HT-29 (cell line): ENCODE measurements at regions not wholly inside any gene's neighbourhood (a gene's known extent, or its start where the extent isn't known, plus 50 kb on each side); places are given as distances from the start of the nearest gene placed in this dataset.
"Not testable (repeated sequence)": the region's sequence is repeated elsewhere in the genome, so short reads cannot be mapped to it uniquely, and the experiment has no call there.

Experiments used
- DNase-seq: peaks from one replicate; pipeline ENCODE4 v3.0.0-alpha.2; 2015; ENCODE audit warnings: low spot score

DNA sequence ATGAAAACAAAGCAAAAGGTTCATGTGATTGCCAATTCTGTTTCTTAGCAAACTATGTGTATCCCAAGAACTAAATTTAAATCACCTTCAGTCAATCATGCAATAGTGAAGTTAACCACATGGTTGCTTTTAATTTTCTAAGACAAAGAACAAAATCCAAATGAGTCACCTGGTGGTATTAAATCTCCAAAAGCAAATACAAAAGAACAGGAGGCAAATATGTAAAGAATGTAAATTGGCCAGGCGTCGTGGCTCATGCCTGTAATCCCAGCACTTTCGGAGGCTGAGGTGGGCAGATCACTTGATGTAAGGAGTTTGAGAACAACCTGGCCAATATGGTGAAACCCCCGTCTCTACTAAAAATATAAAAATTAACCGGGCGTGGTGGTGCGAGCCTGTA, 54.2 kb upstream of the PIK3R4 start:
- no peak for DNase-seq

DNA sequence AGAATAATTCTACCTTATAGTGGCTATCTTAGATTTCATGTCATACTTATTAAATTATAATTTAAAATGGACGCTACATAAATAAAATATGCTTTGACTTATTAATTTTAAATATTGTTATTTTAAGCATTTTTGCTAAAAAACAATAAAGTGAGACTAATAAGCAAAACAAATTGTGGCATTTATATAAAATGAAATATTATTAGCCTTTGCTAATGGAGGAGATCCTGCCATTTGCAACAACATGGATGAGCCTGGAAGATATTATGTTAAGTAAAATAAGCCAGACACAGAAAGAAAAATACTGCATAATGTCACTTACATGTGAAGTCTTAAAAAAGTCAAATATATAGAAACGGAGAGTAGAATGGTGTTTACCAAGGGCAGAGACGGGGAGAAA, 54.8 kb upstream of the PIK3R4 start:
- no peak for DNase-seq

DNA sequence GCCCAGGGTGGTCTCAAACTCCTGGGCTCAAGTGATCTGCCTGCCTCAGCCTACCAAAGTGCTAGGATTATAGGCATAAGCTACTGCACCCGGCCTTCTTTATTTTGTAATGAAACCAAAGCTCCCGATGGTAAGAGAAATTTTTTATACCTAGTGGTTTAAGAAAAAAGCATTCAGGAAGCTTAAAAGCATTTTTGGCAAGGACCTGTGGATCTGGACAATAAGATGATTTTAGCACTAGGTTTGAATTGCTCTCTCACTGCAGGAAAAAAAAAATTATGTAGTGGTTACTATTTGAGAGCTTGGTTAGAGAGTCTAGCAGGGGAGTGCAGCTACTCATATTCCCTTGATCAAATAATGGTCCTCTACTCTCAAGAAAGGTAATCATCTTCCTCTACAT, 64.9 kb upstream of the PIK3R4 start:
- DNase-seq: no peak

DNA sequence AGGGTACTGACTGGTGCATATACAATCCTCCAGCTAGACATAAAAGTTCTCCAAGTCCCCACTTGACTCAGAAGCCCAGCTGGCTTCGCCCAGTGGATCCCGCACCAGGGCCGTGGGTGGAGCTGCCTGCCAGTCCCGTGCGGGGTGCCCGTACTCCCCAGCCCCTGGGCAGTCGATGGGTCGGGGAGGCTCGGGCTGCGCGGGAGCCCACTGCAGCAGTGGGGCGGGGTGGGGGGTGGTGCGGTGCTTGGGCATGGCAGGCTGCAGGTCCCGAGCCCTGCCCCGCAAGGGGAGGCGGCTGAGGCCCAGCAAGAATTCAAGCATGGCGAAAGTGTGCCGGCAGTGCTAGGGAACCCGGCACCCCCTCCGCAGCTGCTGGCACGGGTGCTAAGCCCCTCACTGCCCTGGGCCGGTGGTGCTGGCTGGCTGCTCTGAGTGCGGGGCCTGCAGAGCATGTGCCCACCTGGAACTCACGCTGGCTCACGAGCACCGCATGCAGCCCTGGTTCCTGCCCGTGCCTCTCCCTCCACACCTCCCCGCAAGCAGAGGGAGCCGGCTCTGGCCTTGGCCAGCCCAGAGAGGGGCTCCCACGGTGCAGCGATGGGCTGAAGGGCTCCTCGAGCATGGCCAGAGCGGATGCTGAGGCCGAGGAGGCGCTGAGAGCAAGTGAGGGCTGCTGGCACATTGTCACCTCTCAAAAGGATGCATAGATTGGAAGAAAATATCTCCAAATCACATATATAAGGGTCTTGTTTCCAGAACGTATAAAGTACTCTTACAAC, 68.3 kb upstream of the PIK3R4 start:
- DNase-seq: no peak

DNA sequence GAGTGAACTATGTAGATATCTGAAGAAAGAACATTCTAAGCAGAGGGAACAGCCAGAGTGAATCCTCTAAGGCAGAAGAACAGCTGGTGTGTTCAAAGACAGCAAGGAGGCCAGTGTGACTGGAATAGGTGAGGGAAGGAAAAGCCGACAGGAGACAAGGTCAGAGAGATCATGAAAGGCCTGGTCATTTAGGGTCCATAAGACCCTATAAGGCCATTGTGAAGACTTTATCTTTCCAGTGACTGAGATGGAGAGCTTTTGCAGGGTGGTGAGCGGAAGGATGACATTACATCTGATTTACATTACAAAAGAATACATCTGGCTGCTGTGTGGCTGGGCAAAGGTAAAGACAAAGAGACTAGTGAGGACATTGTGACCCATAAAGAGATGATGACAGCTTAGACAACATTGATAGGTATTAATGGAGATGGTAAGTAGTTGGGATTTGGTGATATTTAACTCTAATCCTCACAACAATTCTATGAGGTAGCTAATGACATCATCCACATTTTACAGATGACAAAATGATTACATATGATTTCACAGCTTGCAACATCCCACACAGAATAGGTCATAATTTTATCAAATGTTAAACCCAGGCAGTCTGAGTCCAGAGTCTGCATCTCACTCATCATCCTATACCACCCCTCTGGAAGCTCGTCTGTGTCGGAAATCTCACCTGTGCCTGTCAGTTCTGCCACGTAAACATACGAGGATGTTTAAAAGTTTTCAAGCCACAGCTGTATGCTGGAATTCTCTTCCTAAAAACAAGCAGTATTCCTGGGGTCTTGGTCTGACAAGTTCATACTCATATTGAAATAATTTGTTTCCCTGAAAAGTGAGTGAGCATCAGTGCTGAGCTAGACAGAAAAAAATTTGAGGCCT, 70.2 kb upstream of the PIK3R4 start:
- no peak for DNase-seq

DNA sequence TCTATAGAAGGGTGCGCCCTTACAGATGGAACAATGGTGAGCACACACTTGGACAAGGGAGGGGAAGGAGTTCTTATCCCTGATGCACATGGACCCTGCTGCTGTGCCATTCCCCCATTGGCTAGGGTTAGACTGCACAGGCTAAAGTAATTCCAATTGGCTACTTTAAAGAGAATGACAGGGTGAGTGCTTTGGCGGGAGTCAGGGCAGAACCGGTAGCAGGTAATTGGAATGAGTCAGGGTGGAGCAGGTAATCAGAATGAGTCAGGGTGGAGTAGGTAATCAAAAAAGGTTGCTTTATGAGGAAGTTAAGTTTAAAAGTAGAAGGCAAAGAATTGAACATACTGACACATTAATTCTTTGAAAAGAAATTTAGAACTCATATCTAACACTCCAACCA, 71.4 kb upstream of the PIK3R4 start:
- not testable (repeated sequence) for DNase-seq

DNA sequence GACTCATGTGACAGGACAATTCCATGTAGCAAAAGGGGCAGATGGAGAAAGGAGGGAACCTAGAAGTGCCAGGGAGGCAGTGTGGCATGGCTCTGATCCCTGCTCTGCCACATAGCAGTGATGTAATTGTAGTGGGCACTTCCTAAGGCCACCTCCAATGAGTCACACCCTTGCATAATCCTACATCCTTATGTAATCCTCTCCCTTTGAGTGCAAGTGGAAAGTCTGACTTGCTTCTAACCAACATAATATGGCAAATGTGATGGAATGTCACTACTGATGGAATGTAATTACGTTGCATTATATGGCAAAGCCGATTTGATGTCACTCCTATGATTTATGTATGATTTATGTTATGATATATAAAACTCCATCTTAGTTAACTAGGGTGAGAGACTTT, 72.9 kb upstream of the ATP2C1 start:
- DNase-seq: peak; percentile 63

DNA sequence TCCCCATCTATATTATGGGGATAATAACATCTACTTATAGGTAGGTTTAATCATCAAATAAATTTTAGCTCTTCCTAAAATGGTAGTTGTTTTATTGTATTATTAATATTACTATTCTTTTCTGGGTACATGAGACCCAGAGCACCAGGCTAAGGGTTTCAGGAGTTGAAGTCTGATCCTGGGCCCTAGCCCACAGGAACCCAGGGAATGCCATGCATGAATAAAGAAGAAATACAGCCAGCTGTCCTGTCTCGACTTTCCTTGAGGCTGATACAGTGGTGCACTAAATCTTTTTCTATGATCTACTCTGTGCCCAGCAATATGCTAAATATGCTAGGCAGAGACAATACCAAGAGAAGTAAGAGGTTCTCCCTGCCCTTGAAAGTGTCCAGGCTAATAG, 72.1 kb upstream of the ATP2C1 start:
- DNase-seq: no peak

DNA sequence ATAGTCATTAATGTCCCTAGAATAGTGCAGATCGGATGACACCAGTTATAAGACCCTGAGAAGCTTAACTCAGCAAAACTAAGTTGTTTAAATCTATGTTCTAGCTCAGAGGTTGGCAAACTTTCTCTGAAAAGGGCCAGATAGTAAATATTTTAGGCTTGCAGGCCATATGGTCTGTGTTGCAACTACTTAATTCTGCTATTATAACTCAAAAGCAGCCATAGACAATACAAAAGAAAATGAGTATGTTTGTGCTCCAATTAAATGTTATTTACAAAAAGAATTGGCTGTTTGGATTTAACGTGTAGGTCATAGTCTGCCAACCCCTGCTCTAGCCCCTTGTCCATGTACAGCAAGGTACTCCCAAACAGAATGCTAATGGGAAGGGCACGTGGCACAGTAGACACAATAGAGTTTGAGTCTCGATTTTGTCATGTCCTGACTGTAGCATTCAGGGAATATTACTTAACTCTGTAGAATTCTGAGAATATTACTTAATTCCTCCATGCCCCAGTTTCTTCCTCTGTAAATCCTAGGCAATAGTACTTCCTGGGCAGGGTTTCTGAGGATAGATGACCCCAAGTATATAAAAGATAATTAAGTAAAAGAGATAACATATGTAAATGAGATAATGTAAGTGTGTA, 70.5 kb upstream of the ATP2C1 start:
- no peak for DNase-seq

DNA sequence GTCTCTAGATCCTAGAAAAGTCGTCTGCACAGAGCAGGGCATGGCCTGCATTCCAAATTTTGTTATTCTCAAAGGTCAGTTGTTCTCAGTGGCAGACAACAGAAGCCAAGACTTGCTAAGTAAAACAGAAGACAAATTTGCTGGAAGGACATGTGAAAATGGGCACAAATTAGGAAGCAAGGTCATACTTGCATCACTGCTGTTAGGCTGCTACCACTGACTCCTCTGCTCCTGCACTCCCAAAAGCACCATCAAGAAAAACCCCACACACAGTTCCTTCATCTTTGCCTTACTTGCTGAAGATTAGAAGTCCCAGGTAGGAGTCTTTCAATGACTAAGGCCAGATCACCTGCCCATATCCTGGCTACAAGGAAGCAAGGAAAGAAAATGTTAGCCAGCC, 69.9 kb upstream of the ATP2C1 start:
- DNase-seq: no peak

DNA sequence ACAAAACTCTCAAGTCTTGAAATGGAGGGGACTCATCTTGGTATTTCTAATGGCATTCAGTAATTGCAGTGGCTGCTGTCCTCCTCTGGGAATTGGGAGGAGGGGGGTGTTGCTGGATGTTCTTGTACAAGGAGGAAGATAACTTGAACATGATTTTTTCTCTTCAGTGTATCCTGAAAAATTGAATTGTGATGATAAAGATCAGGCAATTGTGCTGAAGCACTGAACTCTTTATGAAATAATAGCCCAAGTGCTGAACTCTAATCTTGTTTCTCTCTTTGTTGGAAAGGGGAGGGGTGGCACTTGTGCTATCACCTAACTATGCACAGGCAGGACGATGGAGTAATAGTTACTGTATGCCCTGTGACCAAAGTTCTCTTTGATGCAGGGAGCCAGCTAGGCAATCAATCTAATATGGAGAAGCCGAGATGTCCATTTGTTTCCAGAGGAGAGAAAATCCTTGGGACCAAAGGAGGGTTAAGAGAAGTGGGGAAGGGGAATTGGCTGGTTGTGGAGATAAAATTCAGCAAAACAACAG, 68.1 kb upstream of the ATP2C1 start:
- no peak for DNase-seq

DNA sequence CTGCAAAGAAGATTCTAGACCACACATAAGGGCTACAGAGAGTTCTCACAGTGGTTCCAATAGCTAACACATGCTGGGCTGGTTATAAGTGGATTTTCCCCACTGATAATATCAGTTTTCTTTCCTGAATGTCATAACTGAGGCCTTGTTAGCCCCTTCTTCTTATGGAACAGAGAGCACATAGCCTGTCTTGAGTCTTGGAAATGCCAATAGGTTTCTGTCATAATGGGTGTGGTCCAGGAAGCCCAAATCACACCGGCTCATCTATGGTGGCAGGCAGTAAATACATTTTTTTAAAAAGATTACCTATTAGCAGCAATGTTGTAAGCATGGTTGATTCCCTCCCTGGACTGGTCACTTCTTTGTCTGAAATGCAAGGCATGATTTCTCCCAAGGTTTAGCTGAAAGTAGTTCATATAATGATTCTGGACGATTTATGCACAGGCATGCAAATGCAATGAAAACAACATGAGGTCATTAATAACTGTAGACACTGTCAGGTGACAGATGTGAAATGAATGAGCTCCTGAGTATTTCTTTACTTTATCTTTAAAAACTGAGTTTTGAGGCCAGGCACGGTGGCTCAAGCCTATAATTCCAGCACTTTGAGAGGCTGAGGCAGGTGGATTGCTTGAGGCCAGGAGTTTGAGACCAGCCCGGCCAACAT, 67.2 kb upstream of the ATP2C1 start:
- DNase-seq: no peak

DNA sequence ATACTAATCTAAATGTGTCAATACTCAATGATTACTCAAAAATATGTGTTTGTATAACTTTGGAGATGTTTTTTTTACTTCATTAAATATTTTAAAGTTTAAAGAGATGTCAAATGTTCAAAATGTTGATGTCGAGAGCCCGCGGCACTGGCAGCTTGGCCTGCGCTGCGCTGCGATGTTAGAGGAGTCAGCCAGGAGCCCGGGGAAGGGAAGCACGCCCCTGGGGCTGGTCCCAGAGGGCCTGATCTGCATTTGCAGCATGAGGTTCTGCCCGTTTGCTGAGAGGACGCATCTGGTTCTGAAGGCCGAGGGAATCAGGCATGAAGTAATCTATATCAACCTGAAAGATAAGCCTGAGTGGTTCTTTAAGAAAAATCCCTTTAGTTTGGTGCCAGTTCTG, 66.4 kb upstream of the ATP2C1 start:
- DNase-seq: no peak

DNA sequence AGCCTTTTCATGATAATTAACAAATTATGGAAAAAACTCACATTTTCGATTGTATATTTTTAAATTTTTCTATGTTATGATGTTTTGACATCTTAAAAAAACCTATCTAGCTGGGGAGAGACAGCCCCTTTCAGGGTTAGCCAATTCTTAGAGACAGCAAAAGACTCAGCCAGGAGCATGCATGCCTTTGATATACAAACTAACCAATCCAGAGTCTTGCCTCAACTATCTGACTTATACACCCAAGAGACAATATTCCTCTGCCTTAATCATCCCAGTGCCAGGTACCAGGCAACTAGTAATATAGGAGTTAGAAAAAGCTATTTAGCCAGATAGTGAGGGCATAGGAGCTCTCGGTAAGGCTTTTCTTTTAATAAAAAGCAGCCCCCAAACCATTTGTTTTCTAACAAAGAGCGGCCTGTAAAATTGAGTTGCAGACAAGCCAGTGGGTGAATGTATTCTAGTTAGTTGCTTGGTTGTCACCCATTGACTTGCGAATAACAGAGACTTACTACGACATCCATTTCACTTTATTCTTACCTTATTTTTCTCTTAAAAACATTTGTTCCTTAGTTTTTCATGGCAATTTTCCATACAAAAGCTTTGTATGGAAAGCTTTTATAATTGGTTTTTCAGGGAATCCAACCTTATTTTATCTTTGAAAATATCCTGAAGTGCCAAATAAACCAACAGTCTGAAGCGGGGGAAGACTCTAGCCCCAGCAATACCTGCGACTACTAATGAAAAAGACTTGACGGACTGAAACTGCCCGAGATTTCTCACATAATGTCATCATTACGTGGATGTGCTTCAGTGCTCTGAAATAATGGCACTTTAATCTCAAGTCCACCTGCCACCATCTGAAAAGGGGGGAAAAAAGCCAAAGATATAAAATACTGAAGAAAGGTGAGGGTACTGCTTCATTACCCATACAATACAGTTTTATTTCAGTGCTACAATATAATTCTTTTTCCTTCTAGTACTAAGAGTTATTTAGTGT, 64.6 kb upstream of the ATP2C1 start:
- DNase-seq: no peak

DNA sequence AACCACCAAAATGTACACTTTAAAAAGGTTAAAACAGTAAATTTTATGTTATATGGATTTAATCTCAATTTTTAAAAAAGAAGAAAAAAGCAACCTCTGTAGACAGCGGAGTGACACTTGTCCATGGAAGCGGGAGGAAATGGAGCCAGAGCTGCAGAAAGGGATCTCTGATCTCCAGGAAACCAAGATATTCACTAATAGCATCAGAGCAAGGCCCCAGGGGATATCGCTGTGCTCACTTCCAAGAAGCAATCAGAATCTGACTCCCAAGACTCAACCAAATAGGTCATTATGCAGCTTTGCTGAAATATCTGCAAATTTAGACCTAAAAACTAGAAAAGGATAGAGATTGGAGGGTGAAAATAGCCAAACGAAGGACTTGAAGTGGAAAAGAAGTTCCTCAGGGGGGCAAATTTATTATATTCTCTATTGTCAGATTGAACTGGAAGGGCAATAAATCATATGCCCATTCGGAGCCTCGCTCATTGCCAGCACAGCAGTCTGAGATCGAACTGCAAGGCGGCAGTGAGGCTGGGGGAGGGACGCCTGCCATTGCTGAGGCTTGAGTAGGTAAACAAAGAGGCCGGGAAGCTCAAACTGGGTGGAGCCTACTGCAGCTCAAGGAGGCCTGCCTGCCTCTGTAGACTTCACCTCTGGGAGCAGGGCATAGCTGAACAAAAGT, 62.0 kb upstream of the ATP2C1 start:
- DNase-seq: no peak

DNA sequence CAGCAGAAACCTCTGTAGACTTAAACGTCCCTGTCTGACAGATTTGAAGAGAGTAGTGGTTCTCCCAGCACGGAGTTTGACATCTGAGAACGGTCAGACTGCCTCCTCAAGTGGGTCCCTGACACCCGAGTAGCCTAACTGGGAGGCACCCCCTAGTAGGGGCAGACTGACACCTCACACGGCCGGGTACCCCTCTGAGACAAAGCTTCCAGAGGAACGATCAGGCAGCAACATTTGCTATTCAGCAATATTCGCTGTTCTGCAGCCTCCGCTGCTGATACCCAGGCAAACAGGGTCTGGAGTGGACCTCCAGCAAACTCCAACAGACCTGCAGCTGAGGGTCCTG, 61.5 kb upstream of the ATP2C1 start:
- DNase-seq: not testable (repeated sequence)

DNA sequence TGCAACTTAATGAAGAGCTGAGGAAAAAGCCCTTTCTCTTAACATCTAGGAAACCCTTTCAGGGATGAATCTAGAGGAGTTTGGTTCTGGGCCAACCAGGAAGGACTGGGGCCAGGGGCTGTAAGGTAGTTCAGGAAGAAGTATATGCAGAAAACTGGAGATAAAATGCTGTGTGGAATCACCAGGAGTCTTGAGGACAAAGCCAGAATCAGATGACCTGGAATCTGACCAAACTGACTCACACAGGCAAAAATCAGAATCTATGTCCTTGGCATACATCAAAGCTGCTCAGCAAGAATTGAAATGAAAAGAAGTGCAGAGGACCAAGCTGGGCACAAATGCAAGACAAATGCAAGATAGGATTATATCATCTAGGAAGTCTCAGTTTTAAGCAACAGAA, 59.4 kb upstream of the ATP2C1 start:
- DNase-seq: no peak

DNA sequence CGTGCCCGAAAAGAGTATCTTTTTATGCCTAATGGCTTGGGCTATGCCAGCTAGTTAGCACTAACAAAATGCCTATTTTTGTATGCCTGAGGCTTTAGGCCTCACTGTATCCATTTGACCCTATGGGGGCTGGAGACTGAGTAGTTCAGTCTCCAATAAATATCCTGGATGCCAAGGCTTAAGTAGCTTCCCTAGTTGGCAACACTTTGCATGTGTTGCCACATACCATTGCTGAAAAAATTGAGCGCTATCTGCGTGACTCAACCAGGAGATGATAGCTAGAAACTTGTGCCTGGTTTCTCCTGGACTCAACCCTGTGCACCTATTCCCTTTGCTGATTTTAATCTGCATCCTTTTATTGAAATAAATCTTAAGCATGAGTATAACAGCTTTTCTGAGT, 58.4 kb upstream of the ATP2C1 start:
- no peak for DNase-seq

DNA sequence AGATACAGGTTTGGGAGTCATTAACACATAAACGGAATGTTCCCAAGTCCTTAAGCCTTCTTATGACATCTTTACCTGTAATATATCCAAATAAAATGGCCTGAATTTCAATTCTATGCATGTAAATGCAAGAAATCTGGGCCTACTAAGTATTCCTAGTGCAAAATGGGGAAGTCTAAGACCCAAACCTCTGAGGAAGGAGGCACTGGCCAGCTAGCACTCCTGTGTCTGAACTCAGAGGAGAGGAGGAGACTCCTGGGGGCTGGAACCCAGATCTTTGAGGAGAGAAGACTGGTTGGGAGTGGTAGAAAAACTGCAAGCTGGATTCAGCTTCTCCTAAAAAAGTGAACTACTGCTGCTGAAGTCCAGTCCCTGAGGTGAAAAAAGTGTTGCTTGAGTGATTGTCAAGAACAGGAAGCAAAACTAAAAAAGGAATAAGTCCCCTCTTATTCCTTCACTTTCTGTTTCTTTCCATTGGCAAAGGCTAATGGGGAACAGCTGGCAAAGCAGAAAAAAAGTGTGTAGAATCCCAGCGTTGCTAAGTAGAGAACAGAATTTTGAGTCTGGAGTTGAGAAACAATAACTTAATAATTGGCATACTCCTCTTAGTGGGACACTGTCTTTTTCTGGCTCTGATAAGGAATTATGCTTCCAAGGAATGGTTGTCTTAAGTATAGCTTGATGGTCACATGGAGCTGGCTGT, 54.8 kb upstream of the ATP2C1 start:
- no peak for DNase-seq
